A673 (cell line): ENCODE measurements at regions not wholly inside any gene's neighbourhood (a gene's known extent, or its start where the extent isn't known, plus 50 kb on each side); places are given as distances from the start of the nearest gene placed in this dataset.

Experiments used
- BruUV-seq: library from RNA; stranded (reverse); fragments of 400-500 nt; replicated peaks from 2 replicates; lab custom pipeline; 2021; lab: Mats Ljungman, UMichigan
- CTCF ChIA-PET: fragments of 300-600 bp; sonication (Branson Sonifier 250); formaldehyde crosslinking; loops from one replicate; lab custom pipeline; 2022; ENCODE audit warnings: antibody characterized with exemption; lab: Charles Lee
- POLR2A ChIA-PET: fragments of 300-600 bp; sonication (Branson Sonifier 250); formaldehyde crosslinking; loops from one replicate; lab custom pipeline; 2022; ENCODE audit warnings: antibody characterized with exemption; ENCODE audit not compliant: low non-redundant PET; lab: Charles Lee
- DNase-seq: peaks from one replicate; pipeline ENCODE4 v3.0.0-alpha.2; 2015; ENCODE audit warnings: low spot score
- H3K27ac ChIP-seq: fragments of 200-600 bp; sonication (generic); 2 replicates; pipeline ENCODE4 v1.5.1; 2016; ENCODE audit warnings: mixed run types, low read depth, mild to moderate bottlenecking, mixed read lengths, antibody characterized with exemption, low read length; ENCODE audit not compliant: poor library complexity, severe bottlenecking
- H3K27me3 ChIP-seq: fragments of 200-600 bp; sonication (generic); replicated peaks from 2 replicates; pipeline ENCODE4 v1.6.1; 2017; ENCODE audit warnings: mixed run types, low read depth, mild to moderate bottlenecking, mixed read lengths, antibody characterized with exemption, low read length; ENCODE audit not compliant: insufficient read depth, poor library complexity
- H3K36me3 ChIP-seq: fragments of 200-600 bp; sonication (generic); 2 replicates; pipeline ENCODE4 v1.6.1; 2016; ENCODE audit warnings: mixed run types, mild to moderate bottlenecking, mixed read lengths, antibody characterized with exemption, low read length; ENCODE audit not compliant: insufficient read depth, poor library complexity, severe bottlenecking
- H3K4me1 ChIP-seq: fragments of 200-600 bp; sonication (generic); 2 replicates; pipeline ENCODE4 v1.6.1; 2017; ENCODE audit warnings: mixed run types, mild to moderate bottlenecking, mixed read lengths, antibody characterized with exemption, low read length; ENCODE audit not compliant: insufficient read depth, poor library complexity, severe bottlenecking
- H3K4me3 ChIP-seq: fragments of 200-600 bp; sonication (generic); 2 replicates; pipeline ENCODE4 v1.5.1; 2016; ENCODE audit warnings: low read depth, mixed run types, mild to moderate bottlenecking, mixed read lengths, low read length; ENCODE audit not compliant: poor library complexity, severe bottlenecking
- H3K9me3 ChIP-seq: fragments of 200-600 bp; sonication (generic); 2 replicates; pipeline ENCODE4 v1.6.1; 2016; ENCODE audit warnings: mixed run types, low read depth, mild to moderate bottlenecking, mixed read lengths, antibody characterized with exemption, low read length; ENCODE audit not compliant: poor library complexity, severe bottlenecking
- CTCF ChIP-seq: fragments of 300-800, 200-600 bp; sonication (generic); conservative IDR thresholded peaks from 2 replicates; pipeline ENCODE4 v1.5.1; 2017; ENCODE audit warnings: low read depth, mild to moderate bottlenecking, antibody characterized with exemption, low read length, moderate library complexity, mixed read lengths
- EZH2 ChIP-seq: fragments of 200-600 bp; sonication (generic); IDR thresholded peaks from 2 replicates; pipeline ENCODE4 v1.6.1; 2017; ENCODE audit warnings: borderline replicate concordance, low read depth, mild to moderate bottlenecking, mixed read lengths, antibody characterized with exemption, low read length; ENCODE audit not compliant: poor library complexity, severe bottlenecking
- intact Hi-C: fragments of 100-400 bp; cut with micrococcal nuclease; formaldehyde crosslinking; loops from one replicate; pipeline ENCODE4 v1.10.0; 2022; ENCODE audit not compliant: unreplicated experiment

- H3K36me3 ChIP-seq: no peaks in the 10 kb centered on the region
- no peaks in the 10 kb centered on the region for H3K4me1 ChIP-seq
- TF ChIP-seq CTCF: no peak
- TF ChIP-seq EZH2: no peak
- H3K27ac ChIP-seq: no peak overlapping the region
- BruUV-seq: no TSS peak
- DNase-seq: no peak
- POLR2A ChIA-PET: no interaction called here
- CTCF ChIA-PET: no interaction called here
- intact Hi-C loops: no loop called here
- no peaks in the 10 kb centered on the region for H3K9me3 ChIP-seq
- no peaks in the 10 kb centered on the region for H3K27me3 ChIP-seq
- H3K4me3 ChIP-seq: no peak overlapping the region
Observed at GRCh38 chr11:92628401-92629292, 340.8 kb upstream of the MTNR1B start.

- Histone ChIP-seq H3K27me3 (no peaks in the 10 kb centered on the region), H3K36me3 (no peaks in the 10 kb centered on the region), H3K27ac (no peak overlapping the region), H3K9me3 (no peaks in the 10 kb centered on the region), H3K4me1 (no peaks in the 10 kb centered on the region), H3K4me3 (no peak overlapping the region)
- CTCF ChIA-PET: no interaction called here
- intact Hi-C loops: no loop called here
- POLR2A ChIA-PET: no interaction called here
- BruUV-seq: no TSS peak
- no peak for DNase-seq
- no peak for TF ChIP-seq EZH2
- TF ChIP-seq CTCF: no peak
Observed at GRCh38 chr11:92632495-92632894, 337.0 kb upstream of the MTNR1B start.

GRCh38 chr11:92633820-92634219 lies 335.6 kb upstream of the MTNR1B start:
- Histone ChIP-seq H3K27me3 (no peaks in the 10 kb centered on the region), H3K4me1 (no peaks in the 10 kb centered on the region), H3K9me3 (no peaks in the 10 kb centered on the region), H3K36me3 (no peaks in the 10 kb centered on the region), H3K4me3 (no peak overlapping the region), H3K27ac (no peak overlapping the region)
- intact Hi-C loops: no loop called here
- no TSS peak for BruUV-seq
- TF ChIP-seq CTCF (no peak), EZH2 (no peak)
- DNase-seq: no peak
- ChIA-PET POLR2A (no interaction called here), CTCF (no interaction called here)
